K562 (cell line): ENCODE measurements at regions not wholly inside any gene's neighbourhood (a gene's known extent, or its start where the extent isn't known, plus 50 kb on each side); places are given as distances from the start of the nearest gene placed in this dataset.

ENCODE experiments used
- BDP1 ChIP-seq: IDR thresholded peaks from 3 replicates; pipeline ENCODE4 v1.6.1; 2011; ENCODE audit not compliant: insufficient read length, insufficient read depth
- CBFA2T2 ChIP-seq: fragments of 450-650 bp; conservative IDR thresholded peaks from 2 replicates; pipeline ENCODE4 v1.6.1; 2017; ENCODE audit warnings: mild to moderate bottlenecking
- CBX8 ChIP-seq: fragments of 200-600 bp; sonication (generic); IDR thresholded peaks from 2 replicates; pipeline ENCODE4 v1.6.1; 2012; ENCODE audit warnings: borderline replicate concordance, mixed run types, low read depth, mild to moderate bottlenecking, moderate library complexity, mixed read lengths, low read length, control low read depth, inconsistent platforms; ENCODE audit not compliant: poor library complexity, severe bottlenecking; ENCODE audit errors: extremely low read depth
- EZH2 ChIP-seq: IDR thresholded peaks from 2 replicates; pipeline ENCODE4 v1.6.1; 2012; ENCODE audit warnings: low read depth, mild to moderate bottlenecking, inconsistent platforms, low read length, borderline replicate concordance
- FIP1L1 ChIP-seq: fragments of 200-400 bp; formaldehyde crosslinking; IDR thresholded peaks from 2 replicates; pipeline ENCODE4 v1.6.1; 2018; ENCODE audit warnings: mild to moderate bottlenecking, low read depth, low read length; ENCODE audit not compliant: poor library complexity, severe bottlenecking
- IRF2 ChIP-seq: sonication (generic); formaldehyde crosslinking; IDR thresholded peaks from 2 replicates; pipeline ENCODE4 v1.8.1; 2022; ENCODE audit warnings: mild to moderate bottlenecking, missing genetic modification reagents
- NFYB ChIP-seq: IDR thresholded peaks from 2 replicates; pipeline ENCODE4 v1.6.1; 2011; ENCODE audit warnings: mild to moderate bottlenecking, moderate library complexity; ENCODE audit not compliant: insufficient read length; ENCODE audit errors: extremely low read depth
- NONO ChIP-seq, 2 experiments: fragments of 200-400 bp in 1 of 2; fragments of 450-650 bp in 1 of 2; formaldehyde crosslinking in 1 of 2; IDR thresholded peaks; 2 replicates each; pipeline ENCODE4 v1.6.1; 2017; ENCODE audit warnings: low read depth in 2 of 2, mild to moderate bottlenecking in 2 of 2, moderate library complexity in 2 of 2, low read length in 1 of 2
- PRPF4 ChIP-seq: fragments of 200-400 bp; formaldehyde crosslinking; IDR thresholded peaks from one replicate; pipeline ENCODE4 v1.6.1; 2017; ENCODE audit warnings: low read length, low read depth, mild to moderate bottlenecking; ENCODE audit not compliant: insufficient read depth, poor library complexity, severe bottlenecking
- SETDB1 ChIP-seq: IDR thresholded peaks from one replicate; pipeline ENCODE4 v1.6.1; 2012; ENCODE audit warnings: low read length, control low read depth, inconsistent platforms
- SMAD2 ChIP-seq: fragments of 150-350 bp; IDR thresholded peaks from 2 replicates; pipeline ENCODE4 v1.6.1; 2014; ENCODE audit warnings: low read depth, mild to moderate bottlenecking, low read length
- STAT5A ChIP-seq: IDR thresholded peaks from 2 replicates; pipeline ENCODE4 v1.6.1; 2012; ENCODE audit warnings: low read length, inconsistent platforms, borderline replicate concordance
- TCF7L2 ChIP-seq: fragments of 150-350 bp; IDR thresholded peaks from 2 replicates; pipeline ENCODE4 v1.6.1; 2016; ENCODE audit warnings: low read depth, mild to moderate bottlenecking, low read length, moderate library complexity
- ZBTB34 ChIP-seq: fragments of 250-450 bp; sonication (Bioruptor Pico); IDR thresholded peaks from 2 replicates; pipeline ENCODE4 v1.8.0; 2021; ENCODE audit warnings: mild to moderate bottlenecking, moderate library complexity
- ZNF436 ChIP-seq: fragments of 250-450, 450-650 bp; sonication (Bioruptor Pico); formaldehyde crosslinking; IDR thresholded peaks from 2 replicates; pipeline ENCODE4 v1.7.0; 2020; ENCODE audit warnings: mild to moderate bottlenecking
- ZNF707 ChIP-seq: fragments of 250-450 bp; sonication (Bioruptor Pico); conservative IDR thresholded peaks from 2 replicates; pipeline ENCODE4 v1.8.0; 2022; ENCODE audit warnings: inconsistent platforms, mild to moderate bottlenecking, moderate library complexity
- TF ChIP-seq, protein P1 (sequence below): IDR thresholded peaks from 2 replicates; pipeline ENCODE4 v1.6.1; 2011; ENCODE audit not compliant: insufficient read length; ENCODE audit errors: extremely low read depth
- TF ChIP-seq, protein P2 (sequence below), 3 experiments: IDR thresholded peaks in 2 of 3; conservative IDR thresholded peaks in 1 of 3; 2 replicates each; pipeline ENCODE4 v1.5.1; 2011 to 2012; ENCODE audit warnings: low read length in 3 of 3, mild to moderate bottlenecking in 3 of 3, control low read depth in 2 of 3, improper control_type of control experiment in 1 of 3, inconsistent platforms in 1 of 3, low read depth in 1 of 3, mixed read lengths in 1 of 3, moderate library complexity in 1 of 3; ENCODE audit not compliant: insufficient read depth in 2 of 3
- TF ChIP-seq, protein P3 (sequence below): sonication (generic); formaldehyde crosslinking; IDR thresholded peaks from 2 replicates; pipeline ENCODE4 v1.8.1; 2023; ENCODE audit warnings: mild to moderate bottlenecking, missing genetic modification reagents
- TF ChIP-seq, protein P4 (sequence below): fragments of 450-650 bp; IDR thresholded peaks from 2 replicates; pipeline ENCODE4 v1.6.1; 2018; ENCODE audit warnings: mild to moderate bottlenecking, low read depth; ENCODE audit not compliant: partially characterized antibody

DNA sequence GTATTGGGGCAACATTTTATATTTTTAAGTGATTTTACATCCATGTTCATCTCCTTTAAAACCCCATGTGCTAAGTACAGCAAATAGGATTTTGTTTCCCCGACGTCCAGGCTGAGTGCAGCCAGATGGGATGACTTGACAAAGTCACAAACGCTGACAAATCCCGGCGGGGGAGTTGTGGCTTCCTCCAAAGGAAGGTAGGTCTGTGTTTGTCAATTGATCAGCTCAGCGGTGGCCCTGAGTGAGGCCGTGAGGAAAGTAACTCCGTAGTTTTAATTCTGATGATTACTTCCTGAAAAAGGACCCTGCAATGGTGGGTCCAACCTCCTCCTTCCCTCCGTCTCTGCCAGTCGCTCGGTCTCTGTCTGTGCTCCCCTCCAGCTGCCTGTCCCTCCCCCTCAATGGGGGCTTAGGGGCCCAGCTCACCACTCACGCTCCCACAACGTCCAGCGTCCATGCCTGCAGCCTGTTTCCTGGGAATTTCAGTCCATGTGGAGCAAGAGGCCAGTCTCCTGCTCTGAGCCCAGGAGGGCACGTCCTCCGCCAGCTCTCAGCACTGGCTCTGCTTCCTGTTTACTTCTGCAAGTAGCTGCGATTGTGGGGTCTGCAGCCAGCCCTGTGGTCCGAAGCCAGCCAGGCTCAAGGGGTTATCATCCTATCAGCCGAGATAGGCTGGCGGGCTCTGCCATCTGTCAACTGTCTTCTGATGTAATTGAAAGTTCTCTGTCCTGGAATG lies 209.4 kb upstream of the FOXF1 start (continued):
- no peak for TF ChIP-seq ZNF707 (CRISPR knock-in tag)
- no peak for TF ChIP-seq EZH2
- TF ChIP-seq, protein P1, sequence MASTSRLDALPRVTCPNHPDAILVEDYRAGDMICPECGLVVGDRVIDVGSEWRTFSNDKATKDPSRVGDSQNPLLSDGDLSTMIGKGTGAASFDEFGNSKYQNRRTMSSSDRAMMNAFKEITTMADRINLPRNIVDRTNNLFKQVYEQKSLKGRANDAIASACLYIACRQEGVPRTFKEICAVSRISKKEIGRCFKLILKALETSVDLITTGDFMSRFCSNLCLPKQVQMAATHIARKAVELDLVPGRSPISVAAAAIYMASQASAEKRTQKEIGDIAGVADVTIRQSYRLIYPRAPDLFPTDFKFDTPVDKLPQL: no peak
- no peak for TF ChIP-seq STAT5A
- TF ChIP-seq ZNF436 (CRISPR knock-in tag): no peak
- no peak for TF ChIP-seq PRPF4
- TF ChIP-seq IRF2: no peak
- TF ChIP-seq, protein P2, sequence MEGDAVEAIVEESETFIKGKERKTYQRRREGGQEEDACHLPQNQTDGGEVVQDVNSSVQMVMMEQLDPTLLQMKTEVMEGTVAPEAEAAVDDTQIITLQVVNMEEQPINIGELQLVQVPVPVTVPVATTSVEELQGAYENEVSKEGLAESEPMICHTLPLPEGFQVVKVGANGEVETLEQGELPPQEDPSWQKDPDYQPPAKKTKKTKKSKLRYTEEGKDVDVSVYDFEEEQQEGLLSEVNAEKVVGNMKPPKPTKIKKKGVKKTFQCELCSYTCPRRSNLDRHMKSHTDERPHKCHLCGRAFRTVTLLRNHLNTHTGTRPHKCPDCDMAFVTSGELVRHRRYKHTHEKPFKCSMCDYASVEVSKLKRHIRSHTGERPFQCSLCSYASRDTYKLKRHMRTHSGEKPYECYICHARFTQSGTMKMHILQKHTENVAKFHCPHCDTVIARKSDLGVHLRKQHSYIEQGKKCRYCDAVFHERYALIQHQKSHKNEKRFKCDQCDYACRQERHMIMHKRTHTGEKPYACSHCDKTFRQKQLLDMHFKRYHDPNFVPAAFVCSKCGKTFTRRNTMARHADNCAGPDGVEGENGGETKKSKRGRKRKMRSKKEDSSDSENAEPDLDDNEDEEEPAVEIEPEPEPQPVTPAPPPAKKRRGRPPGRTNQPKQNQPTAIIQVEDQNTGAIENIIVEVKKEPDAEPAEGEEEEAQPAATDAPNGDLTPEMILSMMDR (IDR thresholded peaks at IDR 0.05 in 2 of 3, conservative IDR thresholded peaks at IDR 0.05 in 1 of 3; ENCODE audit: insufficient read depth in 2 of 3, low read depth in 1 of 3, low read length in 3 of 3): no peak
- TF ChIP-seq, protein P3, sequence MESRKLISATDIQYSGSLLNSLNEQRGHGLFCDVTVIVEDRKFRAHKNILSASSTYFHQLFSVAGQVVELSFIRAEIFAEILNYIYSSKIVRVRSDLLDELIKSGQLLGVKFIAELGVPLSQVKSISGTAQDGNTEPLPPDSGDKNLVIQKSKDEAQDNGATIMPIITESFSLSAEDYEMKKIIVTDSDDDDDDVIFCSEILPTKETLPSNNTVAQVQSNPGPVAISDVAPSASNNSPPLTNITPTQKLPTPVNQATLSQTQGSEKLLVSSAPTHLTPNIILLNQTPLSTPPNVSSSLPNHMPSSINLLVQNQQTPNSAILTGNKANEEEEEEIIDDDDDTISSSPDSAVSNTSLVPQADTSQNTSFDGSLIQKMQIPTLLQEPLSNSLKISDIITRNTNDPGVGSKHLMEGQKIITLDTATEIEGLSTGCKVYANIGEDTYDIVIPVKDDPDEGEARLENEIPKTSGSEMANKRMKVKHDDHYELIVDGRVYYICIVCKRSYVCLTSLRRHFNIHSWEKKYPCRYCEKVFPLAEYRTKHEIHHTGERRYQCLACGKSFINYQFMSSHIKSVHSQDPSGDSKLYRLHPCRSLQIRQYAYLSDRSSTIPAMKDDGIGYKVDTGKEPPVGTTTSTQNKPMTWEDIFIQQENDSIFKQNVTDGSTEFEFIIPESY: no peak
- no peak for TF ChIP-seq FIP1L1
- TF ChIP-seq CBX8: no peak
- TF ChIP-seq CBFA2T2: no peak; the same call in 1 of the 2 replicates
- TF ChIP-seq BDP1: no peak
- no peak for TF ChIP-seq SMAD2
- TF ChIP-seq NFYB: no peak
- TF ChIP-seq SETDB1: no peak
- TF ChIP-seq, protein P4, sequence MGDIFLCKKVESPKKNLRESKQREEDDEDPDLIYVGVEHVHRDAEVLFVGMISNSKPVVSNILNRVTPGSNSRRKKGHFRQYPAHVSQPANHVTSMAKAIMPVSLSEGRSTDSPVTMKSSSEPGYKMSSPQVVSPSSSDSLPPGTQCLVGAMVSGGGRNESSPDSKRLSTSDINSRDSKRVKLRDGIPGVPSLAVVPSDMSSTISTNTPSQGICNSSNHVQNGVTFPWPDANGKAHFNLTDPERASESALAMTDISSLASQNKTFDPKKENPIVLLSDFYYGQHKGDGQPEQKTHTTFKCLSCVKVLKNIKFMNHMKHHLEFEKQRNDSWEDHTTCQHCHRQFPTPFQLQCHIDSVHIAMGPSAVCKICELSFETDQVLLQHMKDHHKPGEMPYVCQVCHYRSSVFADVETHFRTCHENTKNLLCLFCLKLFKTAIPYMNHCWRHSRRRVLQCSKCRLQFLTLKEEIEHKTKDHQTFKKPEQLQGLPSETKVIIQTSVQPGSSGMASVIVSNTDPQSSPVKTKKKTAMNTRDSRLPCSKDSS: no peak
- TF ChIP-seq NONO (IDR thresholded peaks at IDR 0.05; ENCODE audit: low read depth in 2 of 2, low read length in 1 of 2): no peak
- TF ChIP-seq TCF7L2: no peak
- no peak for TF ChIP-seq ZBTB34 (CRISPR knock-in tag)
